CD4-positive, alpha-beta T cell treated with Interferon gamma for 1 hour (primary cell): ENCODE measurements at regions not wholly inside any gene's neighbourhood (a gene's known extent, or its start where the extent isn't known, plus 50 kb on each side); places are given as distances from the start of the nearest gene placed in this dataset.

Experiments used
- DNase-seq: peaks from one replicate; pipeline ENCODE4 v3.0.0-alpha.2; 2020

GRCh38 chr14:51479584-51480325, 172.0 kb upstream of the FRMD6 start:
- no peak for DNase-seq

GRCh38 chr14:51481643-51482042, 170.1 kb upstream of the FRMD6 start:
- no peak for DNase-seq

GRCh38 chr14:51482102-51482501, 169.6 kb upstream of the FRMD6 start:
- no peak for DNase-seq

GRCh38 chr14:51484485-51484884, 167.2 kb upstream of the FRMD6 start:
- DNase-seq: no peak

- DNase-seq: no peak
Measured at GRCh38 chr14:51485733-51486132, 166.0 kb upstream of the FRMD6 start.

GRCh38 chr14:51487848-51488247, 163.9 kb upstream of the FRMD6 start:
- no peak for DNase-seq

- no peak for DNase-seq
Measured at GRCh38 chr14:51488569-51489220, 163.0 kb upstream of the FRMD6 start.

- DNase-seq: no peak
Measured at GRCh38 chr14:51490205-51490604, 161.5 kb upstream of the FRMD6 start.

- DNase-seq: no peak
Measured at GRCh38 chr14:51491036-51491545, 160.6 kb upstream of the FRMD6 start.

- no peak for DNase-seq
Measured at GRCh38 chr14:51491776-51492175, 159.9 kb upstream of the FRMD6 start.

GRCh38 chr14:51495319-51495718, 156.4 kb upstream of the FRMD6 start:
- DNase-seq: no peak

- no peak for DNase-seq
Measured at GRCh38 chr14:51498411-51499227, 153.1 kb upstream of the FRMD6 start.

- no peak for DNase-seq
Measured at GRCh38 chr14:51500776-51501175, 150.9 kb upstream of the FRMD6 start.

- no peak for DNase-seq
Measured at GRCh38 chr14:51501746-51502145, 150.0 kb upstream of the FRMD6 start.

- no peak for DNase-seq
Measured at GRCh38 chr14:51504669-51505068, 147.0 kb upstream of the FRMD6 start.

- DNase-seq: no peak
Measured at GRCh38 chr14:51507511-51507905, 144.2 kb upstream of the FRMD6 start.

- DNase-seq: no peak
Measured at GRCh38 chr14:51507906-51508511, 143.7 kb upstream of the FRMD6 start.

- DNase-seq: no peak
Measured at GRCh38 chr14:51511265-51511664, 140.4 kb upstream of the FRMD6 start.

GRCh38 chr14:51512316-51512715, 139.4 kb upstream of the FRMD6 start:
- no peak for DNase-seq

GRCh38 chr14:51513281-51513680, 138.4 kb upstream of the FRMD6 start:
- DNase-seq: no peak

- no peak for DNase-seq
Measured at GRCh38 chr14:51513933-51514332, 137.8 kb upstream of the FRMD6 start.

- DNase-seq: no peak
Measured at GRCh38 chr14:51515611-51516010, 136.1 kb upstream of the FRMD6 start.

GRCh38 chr14:51516706-51517395, 134.9 kb upstream of the FRMD6 start:
- DNase-seq: no peak
